Keratinocyte (primary cell): ENCODE measurements at regions not wholly inside any gene's neighbourhood (a gene's known extent, or its start where the extent isn't known, plus 50 kb on each side); places are given as distances from the start of the nearest gene placed in this dataset.

Source experiments
- DNase-seq: peaks from one replicate; pipeline ENCODE4 v3.0.0-alpha.2; 2011; ENCODE audit warnings: low read depth, missing footprints, low spot score
- FAIRE-seq: peaks from 2 replicates; lab custom pipeline; 2011; peaks lifted over from hg19 to GRCh38; lab: Jason Lieb, UNC
- H2AFZ ChIP-seq: 2 replicates; pipeline ENCODE4 v1.6.0; 2012; ENCODE audit warnings: low read length, control low read depth, inconsistent platforms; ENCODE audit not compliant: control insufficient read depth
- H3K27ac ChIP-seq: 2 replicates; pipeline ENCODE4 v1.5.1; 2011; ENCODE audit warnings: low read length; ENCODE audit not compliant: control insufficient read depth, insufficient read depth
- H3K27me3 ChIP-seq: 3 replicates; pipeline ENCODE4 v1.6.0; 2011; ENCODE audit warnings: low read length; ENCODE audit not compliant: control insufficient read depth, insufficient read depth; ENCODE audit errors: extremely low read depth
- H3K36me3 ChIP-seq, 2 experiments: 2 replicates in 1 of 2; 3 replicates in 1 of 2; pipeline ENCODE4 v1.5.1; 2011; ENCODE audit warnings: low read length in 2 of 2, mild to moderate bottlenecking in 1 of 2; ENCODE audit not compliant: control insufficient read depth in 2 of 2, insufficient read depth in 2 of 2; ENCODE audit errors: extremely low read depth in 1 of 2
- H3K4me1 ChIP-seq: 3 replicates; pipeline ENCODE4 v1.5.1; 2011; ENCODE audit warnings: low read length; ENCODE audit not compliant: control insufficient read depth, insufficient read depth; ENCODE audit errors: extremely low read depth
- H3K4me2 ChIP-seq: 3 replicates; pipeline ENCODE4 v1.6.0; 2011; ENCODE audit warnings: low read depth, low read length; ENCODE audit not compliant: control insufficient read depth, insufficient read depth; ENCODE audit errors: extremely low read depth
- H3K4me3 ChIP-seq, 3 experiments: fragments of 200-600 bp in 1 of 3; sonication (generic) in 1 of 3; 2 replicates in 2 of 3; 3 replicates in 1 of 3; pipeline ENCODE4 v1.5.1; 2011 to 2016; ENCODE audit warnings: low read length in 3 of 3, mild to moderate bottlenecking in 3 of 3, control low read depth in 2 of 3, inconsistent platforms in 1 of 3, low read depth in 1 of 3, mixed read lengths in 1 of 3, mixed run types in 1 of 3, moderate library complexity in 1 of 3; ENCODE audit not compliant: control insufficient read depth in 2 of 3, insufficient read depth in 2 of 3; ENCODE audit errors: extremely low read depth in 1 of 3
- H3K79me2 ChIP-seq: 2 replicates; pipeline ENCODE4 v1.6.0; 2012; ENCODE audit warnings: low read length; ENCODE audit not compliant: control insufficient read depth, insufficient read depth
- H3K9ac ChIP-seq: 3 replicates; pipeline ENCODE4 v1.6.0; 2011; ENCODE audit warnings: low read length; ENCODE audit not compliant: control insufficient read depth, insufficient read depth; ENCODE audit errors: extremely low read depth
- H3K9me1 ChIP-seq: 3 replicates; pipeline ENCODE4 v1.6.0; 2011; ENCODE audit warnings: low read length; ENCODE audit not compliant: control insufficient read depth, insufficient read depth; ENCODE audit errors: extremely low read depth
- H3K9me3 ChIP-seq: 2 replicates; pipeline ENCODE4 v1.5.1; 2012; ENCODE audit warnings: low read depth, low read length; ENCODE audit not compliant: control insufficient read depth
- H4K20me1 ChIP-seq: 3 replicates; pipeline ENCODE4 v1.6.0; 2011; ENCODE audit warnings: low read length; ENCODE audit not compliant: control insufficient read depth, insufficient read depth; ENCODE audit errors: extremely low read depth
- EZH2 ChIP-seq: IDR thresholded peaks from one replicate; pipeline ENCODE4 v1.6.1; 2012; ENCODE audit warnings: inconsistent platforms, mild to moderate bottlenecking, low read length, moderate library complexity
- dilution Hi-C: fragments of 300-500 bp; cut with MboI; formaldehyde crosslinking; loops from one replicate; pipeline ENCODE4 v1.7.0; 2020; ENCODE audit warnings: low sequenced_read_pairs; ENCODE audit not compliant: extremely low pct_ligation_motif_present
- TF ChIP-seq, protein P1 (sequence below), 3 experiments: IDR thresholded peaks in 1 of 3; conservative IDR thresholded peaks in 1 of 3; optimal IDR thresholded peaks in 1 of 3; 2 replicates in 2 of 3; 3 replicates in 1 of 3; pipeline versions ENCODE3 to v1.5.1; 2011; ENCODE audit warnings: low read length in 3 of 3, mild to moderate bottlenecking in 3 of 3, moderate library complexity in 2 of 3, control low read depth in 1 of 3, inconsistent platforms in 1 of 3; ENCODE audit not compliant: insufficient read depth in 2 of 3; ENCODE audit errors: extremely low read depth in 1 of 3

DNA sequence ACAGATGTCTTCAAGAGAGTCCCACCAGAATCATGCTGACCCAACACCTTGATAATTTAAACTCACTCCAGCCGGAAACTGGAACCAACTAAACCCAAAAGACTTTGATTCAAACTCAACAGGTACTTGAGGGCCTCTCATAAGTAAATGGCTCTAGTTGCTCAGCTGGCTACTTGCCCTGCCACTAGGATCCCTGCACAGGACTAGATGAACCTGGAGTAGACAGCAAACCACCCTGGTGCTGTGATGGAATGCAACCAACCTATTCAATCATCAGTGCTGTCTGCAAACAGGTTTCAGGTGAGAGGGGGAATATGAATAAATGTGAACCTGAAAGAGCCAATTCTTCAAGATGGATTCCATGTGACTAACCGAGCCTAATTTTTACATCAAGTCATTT lies 216.3 kb downstream of the KATNAL1 start:
- no peak for FAIRE-seq
- H3K4me1 ChIP-seq = no peaks in the 10 kb centered on the region
- H4K20me1 ChIP-seq = no peaks in the 10 kb centered on the region
- H3K4me3 ChIP-seq = no peak overlapping the region
- TF ChIP-seq, protein P1, sequence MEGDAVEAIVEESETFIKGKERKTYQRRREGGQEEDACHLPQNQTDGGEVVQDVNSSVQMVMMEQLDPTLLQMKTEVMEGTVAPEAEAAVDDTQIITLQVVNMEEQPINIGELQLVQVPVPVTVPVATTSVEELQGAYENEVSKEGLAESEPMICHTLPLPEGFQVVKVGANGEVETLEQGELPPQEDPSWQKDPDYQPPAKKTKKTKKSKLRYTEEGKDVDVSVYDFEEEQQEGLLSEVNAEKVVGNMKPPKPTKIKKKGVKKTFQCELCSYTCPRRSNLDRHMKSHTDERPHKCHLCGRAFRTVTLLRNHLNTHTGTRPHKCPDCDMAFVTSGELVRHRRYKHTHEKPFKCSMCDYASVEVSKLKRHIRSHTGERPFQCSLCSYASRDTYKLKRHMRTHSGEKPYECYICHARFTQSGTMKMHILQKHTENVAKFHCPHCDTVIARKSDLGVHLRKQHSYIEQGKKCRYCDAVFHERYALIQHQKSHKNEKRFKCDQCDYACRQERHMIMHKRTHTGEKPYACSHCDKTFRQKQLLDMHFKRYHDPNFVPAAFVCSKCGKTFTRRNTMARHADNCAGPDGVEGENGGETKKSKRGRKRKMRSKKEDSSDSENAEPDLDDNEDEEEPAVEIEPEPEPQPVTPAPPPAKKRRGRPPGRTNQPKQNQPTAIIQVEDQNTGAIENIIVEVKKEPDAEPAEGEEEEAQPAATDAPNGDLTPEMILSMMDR (optimal IDR thresholded peaks at IDR 0.05 in 1 of 3, IDR thresholded peaks at IDR 0.05 in 1 of 3, conservative IDR thresholded peaks at IDR 0.05 in 1 of 3; ENCODE audit: extremely low read depth in 1 of 3, insufficient read depth in 2 of 3, low read length in 3 of 3) = no peak
- TF ChIP-seq EZH2 = no peak
- H3K27ac ChIP-seq = no peak overlapping the region
- H3K9me1 ChIP-seq = no peaks in the 10 kb centered on the region
- H3K79me2 ChIP-seq = no peaks in the 10 kb centered on the region
- H3K36me3 ChIP-seq = no peaks in the 10 kb centered on the region
- no peak overlapping the region for H2AFZ ChIP-seq
- H3K4me2 ChIP-seq = no peak overlapping the region
- H3K9me3 ChIP-seq = no peaks in the 10 kb centered on the region
- H3K27me3 ChIP-seq = no peaks in the 10 kb centered on the region
- DNase-seq = no peak
- no peak overlapping the region for H3K9ac ChIP-seq
- dilution Hi-C loops = no loop called here

- dilution Hi-C loops = no loop called here
- Histone ChIP-seq H3K9me3 (no peaks in the 10 kb centered on the region), H4K20me1 (no peaks in the 10 kb centered on the region), H3K4me2 (no peak overlapping the region), H3K4me1 (no peaks in the 10 kb centered on the region), H3K27me3 (no peaks in the 10 kb centered on the region), H2AFZ (no peak overlapping the region), H3K36me3 (no peaks in the 10 kb centered on the region), H3K79me2 (no peaks in the 10 kb centered on the region), H3K9ac (no peak overlapping the region), H3K27ac (no peak overlapping the region), H3K9me1 (no peaks in the 10 kb centered on the region), H3K4me3 (no peak overlapping the region)
- FAIRE-seq (no peak), DNase-seq (no peak)
- no peak for TF ChIP-seq EZH2
- TF ChIP-seq, protein P1 (optimal IDR thresholded peaks at IDR 0.05 in 1 of 3, IDR thresholded peaks at IDR 0.05 in 1 of 3, conservative IDR thresholded peaks at IDR 0.05 in 1 of 3; ENCODE audit: extremely low read depth in 1 of 3, insufficient read depth in 2 of 3, low read length in 3 of 3) = no peak
Observed at GRCh38 chr13:30088312-30088855, 219.0 kb downstream of the KATNAL1 start.
